K562 (cell line): ENCODE measurements at regions not wholly inside any gene's neighbourhood (a gene's known extent, or its start where the extent isn't known, plus 50 kb on each side); places are given as distances from the start of the nearest gene placed in this dataset.

Source experiments
- ATAC-seq: fragments of 200-7000 bp; cut with Tn5 transposase; 3 replicates; pipeline ENCODE4 v1.9.1; 2020; ENCODE audit warnings: moderate library complexity
- BruUV-seq: library from RNA; stranded (reverse); fragments of 400-500 nt; replicated peaks from 2 replicates; lab custom pipeline; 2021; lab: Mats Ljungman, UMichigan
- CTCF ChIA-PET: fragments of 300-600 bp; formaldehyde crosslinking; extraction: SDS; loops from one replicate; lab custom pipeline; 2021; ENCODE audit warnings: low intra/inter-chr PET ratio; lab: Yijun Ruan, JAX
- POLR2A ChIA-PET: fragments of 300-600, 350-650 bp; sonication (Branson Sonifier 250); formaldehyde crosslinking; extraction: SDS; loops from one replicate; lab custom pipeline; 2021; ENCODE audit warnings: antibody characterized with exemption, inconsistent platforms; lab: Yijun Ruan, JAX
- DNase-seq, 4 experiments: peaks; one replicate each; pipeline versions ENCODE4 v3.0.0 to v3.0.0-alpha.2; 2011 to 2018; ENCODE audit warnings: low spot score in 3 of 4, mixed read lengths in 3 of 4; ENCODE audit errors: extremely low read depth in 1 of 4
- FAIRE-seq: peaks from 2 replicates; lab custom pipeline; 2011; peaks lifted over from hg19 to GRCh38; lab: Jason Lieb, UNC
- H2AFZ ChIP-seq: 2 replicates; pipeline ENCODE4 v1.6.0; 2011; ENCODE audit warnings: low read depth, low read length, control low read depth, inconsistent platforms
- H3K27ac ChIP-seq: fragments of 200-600 bp; 3 replicates; pipeline ENCODE4 v1.8.0; 2011; ENCODE audit warnings: low read depth, mild to moderate bottlenecking, control low read depth, inconsistent platforms, low read length, moderate library complexity, mixed read lengths; ENCODE audit errors: extremely low read depth
- H3K27me3 ChIP-seq, 2 experiments: fragments of 300-600 bp in 1 of 2; 2 replicates in 1 of 2; 3 replicates in 1 of 2; pipeline versions ENCODE4 v1.6.0 to v1.8.0; 2011; ENCODE audit warnings: inconsistent platforms in 2 of 2, low read length in 2 of 2, mild to moderate bottlenecking in 1 of 2, mixed read lengths in 1 of 2, moderate library complexity in 1 of 2; ENCODE audit not compliant: control insufficient read depth in 2 of 2, insufficient read depth in 2 of 2
- H3K36me3 ChIP-seq: fragments of 300-600 bp; 3 replicates; pipeline ENCODE4 v1.8.0; 2011; ENCODE audit warnings: mild to moderate bottlenecking, low read length, inconsistent platforms; ENCODE audit not compliant: control insufficient read depth, insufficient read depth
- H3K4me1 ChIP-seq, 2 experiments: fragments of 200-600 bp in 1 of 2; replicated peaks in 1 of 2; 2 replicates in 1 of 2; 3 replicates in 1 of 2; pipeline versions ENCODE4 v1.5.1 to v1.8.0; 2011; ENCODE audit warnings: inconsistent platforms in 2 of 2, low read length in 2 of 2, mild to moderate bottlenecking in 1 of 2, mixed read lengths in 1 of 2, moderate library complexity in 1 of 2; ENCODE audit not compliant: control insufficient read depth in 2 of 2, insufficient read depth in 2 of 2
- H3K4me2 ChIP-seq: 2 replicates; pipeline ENCODE4 v1.6.1; 2011; ENCODE audit warnings: low read length, control low read depth, inconsistent platforms, mixed read lengths; ENCODE audit not compliant: insufficient read depth
- H3K4me3 ChIP-seq: fragments of 200-600 bp; sonication (generic), shearing (Covaris generic); 2 replicates; pipeline ENCODE4 v1.5.1; 2016; ENCODE audit warnings: control low read depth, inconsistent platforms
- H3K79me2 ChIP-seq: fragments of 200-600 bp; 3 replicates; pipeline ENCODE4 v1.8.0; 2011; ENCODE audit warnings: low read length, inconsistent platforms; ENCODE audit not compliant: control insufficient read depth, insufficient read depth
- H3K9ac ChIP-seq, 2 experiments: 2 replicates each; pipeline versions ENCODE4 v1.6.0 to v1.6.1; 2011; ENCODE audit warnings: low read depth in 2 of 2, low read length in 2 of 2, control low read depth in 1 of 2, inconsistent platforms in 1 of 2, mild to moderate bottlenecking in 1 of 2, mixed read lengths in 1 of 2; ENCODE audit not compliant: insufficient read depth in 1 of 2
- H3K9me1 ChIP-seq: one replicate; pipeline ENCODE4 v1.6.0; 2011; ENCODE audit warnings: inconsistent platforms, mild to moderate bottlenecking, low read length, moderate library complexity; ENCODE audit not compliant: control insufficient read depth, insufficient read depth
- H3K9me3 ChIP-seq: replicated peaks from 2 replicates; pipeline ENCODE4 v1.5.1; 2011; ENCODE audit warnings: low read depth, low read length, inconsistent platforms; ENCODE audit not compliant: control insufficient read depth, insufficient read depth
- H4K20me1 ChIP-seq: replicated peaks from 2 replicates; pipeline ENCODE4 v1.6.1; 2011; ENCODE audit warnings: low read length, inconsistent platforms, mixed read lengths; ENCODE audit not compliant: control insufficient read depth, insufficient read depth
- BCLAF1 ChIP-seq, 2 experiments: fragments of 450-650 bp in 1 of 2; IDR thresholded peaks; 2 replicates each; pipeline ENCODE4 v1.6.1; 2011 to 2017; ENCODE audit warnings: low read depth in 2 of 2, antibody characterized with exemption in 1 of 2, borderline replicate concordance in 1 of 2, low read length in 1 of 2, mild to moderate bottlenecking in 1 of 2, mixed read lengths in 1 of 2; ENCODE audit not compliant: control insufficient read depth in 1 of 2
- CTCFL ChIP-seq: IDR thresholded peaks from 2 replicates; pipeline ENCODE4 v1.6.1; 2011; ENCODE audit warnings: borderline replicate concordance, low read depth, mild to moderate bottlenecking, moderate library complexity, low read length; ENCODE audit not compliant: insufficient read depth, poor library complexity, severe bottlenecking
- DNMT1 ChIP-seq: fragments of 450-650 bp; IDR thresholded peaks from 2 replicates; pipeline ENCODE4 v1.6.1; 2016; ENCODE audit warnings: antibody characterized with exemption, mild to moderate bottlenecking
- ELF4 ChIP-seq: fragments of 450-650 bp; formaldehyde crosslinking; IDR thresholded peaks from 2 replicates; pipeline ENCODE4 v1.4.0; 2022; ENCODE audit warnings: missing genetic modification characterization
- JUN ChIP-seq, 2 experiments: sonication (generic) in 1 of 2; formaldehyde crosslinking in 1 of 2; IDR thresholded peaks; 2 replicates each; pipeline versions ENCODE4 v1.6.1 to v1.8.0; 2012 to 2022; ENCODE audit warnings: borderline replicate concordance in 2 of 2, mild to moderate bottlenecking in 2 of 2, improper control_type of control experiment in 1 of 2, low read depth in 1 of 2, low read length in 1 of 2, missing genetic modification reagents in 1 of 2
- LCOR ChIP-seq: sonication (generic); formaldehyde crosslinking; IDR thresholded peaks from 2 replicates; pipeline ENCODE4 v1.8.0; 2022; ENCODE audit warnings: mild to moderate bottlenecking, missing genetic modification reagents
- MTA3 ChIP-seq: fragments of 450-650 bp; formaldehyde crosslinking; IDR thresholded peaks from 2 replicates; pipeline ENCODE4 v1.6.1; 2017; ENCODE audit warnings: mild to moderate bottlenecking, borderline replicate concordance
- NFIC ChIP-seq: fragments of 450-650 bp; IDR thresholded peaks from 2 replicates; pipeline ENCODE4 v1.6.1; 2017; ENCODE audit warnings: mild to moderate bottlenecking, inconsistent platforms
- NR2F6 ChIP-seq: fragments of 450-650 bp; formaldehyde crosslinking; IDR thresholded peaks from 2 replicates; pipeline ENCODE4 v1.4.0; 2020; ENCODE audit warnings: mild to moderate bottlenecking
- NUFIP1 ChIP-seq: fragments of 450-650 bp; IDR thresholded peaks from 2 replicates; pipeline ENCODE4 v1.6.1; 2018; ENCODE audit not compliant: partially characterized antibody
- RBM14 ChIP-seq: fragments of 200-400 bp; formaldehyde crosslinking; IDR thresholded peaks from 2 replicates; pipeline ENCODE4 v1.6.1; 2018; ENCODE audit warnings: low read depth, mild to moderate bottlenecking, low read length, moderate library complexity, borderline replicate concordance; ENCODE audit not compliant: insufficient read depth
- SNRNP70 ChIP-seq: fragments of 200-400 bp; formaldehyde crosslinking; optimal IDR thresholded peaks from 2 replicates; pipeline ENCODE3; 2017; ENCODE audit warnings: low read depth, low read length
- SRSF7 ChIP-seq: fragments of 200-400 bp; formaldehyde crosslinking; optimal IDR thresholded peaks from 2 replicates; pipeline ENCODE3; 2017; ENCODE audit warnings: mild to moderate bottlenecking, low read depth, low read length
- TCF3 ChIP-seq: sonication (generic); formaldehyde crosslinking; IDR thresholded peaks from 2 replicates; pipeline ENCODE4 v1.4.0; 2020; ENCODE audit warnings: mild to moderate bottlenecking, missing genetic modification reagents
- ZNF232 ChIP-seq: sonication (generic); formaldehyde crosslinking; IDR thresholded peaks from 2 replicates; pipeline ENCODE4 v1.8.0; 2022; ENCODE audit warnings: mild to moderate bottlenecking, missing genetic modification reagents
- WGBS: fragments of 100-300 bp; shearing (Covaris generic); methylation state at CpG from one replicate; pipeline ENCODE4 v1.1.6; 2016; ENCODE audit warnings: low coverage, mixed read lengths; ENCODE audit not compliant: insufficient coverage; ENCODE audit errors: missing lambda C conversion rate; 5-methylcytosine and 5-hydroxymethylcytosine counted together
- in situ Hi-C: fragments of 300-500 bp; cut with MboI; formaldehyde crosslinking; loops from 4 replicates; pipeline ENCODE4 v1.15.0; 2018; ENCODE audit warnings: inconsistent platforms, mixed read lengths
- intact Hi-C: fragments of 100-400 bp; cut with micrococcal nuclease; formaldehyde crosslinking; loops from 2 replicates; pipeline ENCODE4 v1.14.2; 2022

GRCh38 chr12:43277651-43278540 is 274.1 kb downstream of the ADAMTS20 start:
- ChIA-PET CTCF (no interaction called here), POLR2A (no interaction called here)
- Histone ChIP-seq H3K4me3 (no peak overlapping the region), H3K79me2 (no peaks in the 10 kb centered on the region), H3K27me3 (no peaks in the 10 kb centered on the region), H3K27ac (no peak overlapping the region), H3K4me2 (no peak overlapping the region), H3K9ac (no peak overlapping the region), H3K9me3 (no peaks in the 10 kb centered on the region), H3K4me1 (no peaks in the 10 kb centered on the region), H2AFZ (no peak overlapping the region), H3K36me3 (no peaks in the 10 kb centered on the region), H3K9me1 (no peaks in the 10 kb centered on the region), H4K20me1 (no peaks in the 10 kb centered on the region)
- in situ Hi-C loops (no loop called here), intact Hi-C loops (no loop called here)
- ATAC-seq, result no peak
- BruUV-seq, result no TSS peak
- DNase-seq, result peak in 1 of 4 experiments; percentile 3
- FAIRE-seq, result no peak
- WGBS, result 4% methylated on average over 7 of the region's 7 CpGs
- TF ChIP-seq JUN (IDR thresholded peaks at IDR 0.05; ENCODE audit: borderline replicate concordance, low read depth, low read length) (no peak), JUN (CRISPR knock-in tag; IDR thresholded peaks at IDR 0.05; ENCODE audit: borderline replicate concordance) (no peak), RBM14 (no peak), BCLAF1 (IDR thresholded peaks at IDR 0.05; ENCODE audit: borderline replicate concordance in 1 of 2, control insufficient read depth in 1 of 2, low read depth in 2 of 2, low read length in 1 of 2) (no peak), CTCFL (no peak), MTA3 (no peak), LCOR (no peak), NUFIP1 (no peak), NFIC (peak; percentile 65), SRSF7 (no peak), SNRNP70 (no peak), NR2F6 (CRISPR knock-in tag) (no peak), TCF3 (peak; percentile 11; the same call in 1 of the 2 replicates), DNMT1 (no peak), ELF4 (CRISPR knock-in tag) (no peak), ZNF232 (CRISPR knock-in tag) (no peak)
